ENCODE measurements at regions not wholly inside any gene's neighbourhood (a gene's known extent, or its start where the extent isn't known, plus 50 kb on each side); places are given as distances from the start of the nearest gene placed in this dataset.
"Not testable (repeated sequence)": the region's sequence is repeated elsewhere in the genome, so short reads cannot be mapped to it uniquely, and the experiment has no call there.

GRCh38 chr2:167651406-167652151 lies 595.8 kb downstream of the STK39 start:
- Mint-ChIP-seq H3K4me3 (no peak overlapping the region), H3K4me1 (no peaks in the 10 kb centered on the region), H3K36me3 (ENCODE audit: low read depth) (no peaks in the 10 kb centered on the region), H3K9me3 (no peaks in the 10 kb centered on the region), H3K27ac (no peak overlapping the region), H3K27me3 (no peaks in the 10 kb centered on the region)
- CTCF ChIA-PET: no interaction called here
- DNase-seq: no peak
- POLR2A ChIA-PET: no interaction called here

- H3K27me3 Mint-ChIP-seq: no peaks in the 10 kb centered on the region
- H3K9me3 Mint-ChIP-seq: peaks cover 2% of the 10 kb centered on the region
- DNase-seq: no peak
- CTCF ChIA-PET: no interaction called here
- H3K27ac Mint-ChIP-seq: no peak overlapping the region
- no peaks in the 10 kb centered on the region for H3K36me3 Mint-ChIP-seq (ENCODE audit: low read depth)
- POLR2A ChIA-PET: no interaction called here
- H3K4me1 Mint-ChIP-seq: no peaks in the 10 kb centered on the region
- H3K4me3 Mint-ChIP-seq: no peak overlapping the region
Measured at GRCh38 chr2:167646557-167646956, 600.8 kb downstream of the STK39 start.

- ChIA-PET POLR2A (no interaction called here), CTCF (no interaction called here)
- H3K36me3 Mint-ChIP-seq (ENCODE audit: low read depth): no peaks in the 10 kb centered on the region
- no peak overlapping the region for H3K27ac Mint-ChIP-seq
- DNase-seq: no peak
- peaks cover 2% of the 10 kb centered on the region for H3K9me3 Mint-ChIP-seq
- no peak overlapping the region for H3K4me3 Mint-ChIP-seq
- H3K27me3 Mint-ChIP-seq: no peaks in the 10 kb centered on the region
- H3K4me1 Mint-ChIP-seq: no peaks in the 10 kb centered on the region
Measured at GRCh38 chr2:167640096-167640495, 607.3 kb downstream of the STK39 start.

DNA sequence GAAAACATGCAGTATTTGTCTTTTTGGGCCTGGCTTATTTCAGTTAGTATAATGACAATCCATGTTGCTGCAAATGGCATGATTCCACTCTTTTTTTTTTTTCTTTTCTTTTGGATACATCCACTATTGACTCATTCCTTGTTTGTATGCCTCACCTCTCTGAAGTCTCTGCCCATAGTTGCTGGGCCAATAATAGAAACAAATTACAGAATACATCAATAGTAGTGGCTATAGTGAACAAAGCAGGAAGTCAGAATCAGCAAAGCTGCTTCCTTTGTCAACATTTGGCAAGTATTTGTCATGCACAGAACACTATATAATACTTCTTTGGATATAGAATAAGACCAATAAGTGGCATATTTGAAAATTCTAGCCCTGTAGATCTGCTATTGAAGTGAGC lies 609.7 kb downstream of the STK39 start:
- no peaks in the 10 kb centered on the region for H3K4me1 Mint-ChIP-seq

DNA sequence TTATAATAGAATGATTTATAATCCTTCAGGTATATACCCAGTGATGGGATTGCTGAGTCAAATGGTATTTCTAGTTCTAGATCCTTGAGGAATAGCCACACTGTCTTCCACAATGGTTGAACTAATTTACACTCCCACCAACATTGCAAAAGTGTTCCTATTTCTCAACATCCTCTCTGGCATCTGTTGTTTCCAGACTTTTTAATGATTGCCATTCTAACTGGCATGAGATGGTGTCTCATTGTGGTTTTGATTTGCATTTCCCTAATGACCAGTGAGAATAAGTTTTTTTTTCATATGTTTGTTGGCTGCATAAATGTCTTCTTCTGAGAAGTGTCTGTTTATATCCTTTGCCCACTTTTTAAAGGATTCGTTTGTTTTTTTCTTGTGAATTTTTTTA lies 615.1 kb downstream of the STK39 start:
- H3K27me3 Mint-ChIP-seq; DNase-seq; CTCF ChIA-PET; H3K27ac Mint-ChIP-seq; H3K36me3 Mint-ChIP-seq (ENCODE audit: low read depth); H3K4me3 Mint-ChIP-seq; H3K9me3 Mint-ChIP-seq; POLR2A ChIA-PET; H3K4me1 Mint-ChIP-seq: not testable (repeated sequence)

More for the DNA sequence above, 609.7 kb downstream of the STK39 start:
- Mint-ChIP-seq H3K27me3 (no peaks in the 10 kb centered on the region), H3K4me3 (no peak overlapping the region), H3K27ac (no peak overlapping the region), H3K9me3 (no peaks in the 10 kb centered on the region), H3K36me3 (ENCODE audit: low read depth) (no peaks in the 10 kb centered on the region)
- DNase-seq: no peak
- CTCF ChIA-PET: no interaction called here
- POLR2A ChIA-PET: no interaction called here

GRCh38 chr2:167626961-167627360 lies 620.4 kb downstream of the STK39 start:
- Mint-ChIP-seq H3K27ac (no peak overlapping the region), H3K27me3 (no peaks in the 10 kb centered on the region), H3K4me3 (no peak overlapping the region), H3K36me3 (ENCODE audit: low read depth) (no peaks in the 10 kb centered on the region), H3K9me3 (no peaks in the 10 kb centered on the region), H3K4me1 (no peaks in the 10 kb centered on the region)
- no peak for DNase-seq
- ChIA-PET CTCF (no interaction called here), POLR2A (no interaction called here)

DNA sequence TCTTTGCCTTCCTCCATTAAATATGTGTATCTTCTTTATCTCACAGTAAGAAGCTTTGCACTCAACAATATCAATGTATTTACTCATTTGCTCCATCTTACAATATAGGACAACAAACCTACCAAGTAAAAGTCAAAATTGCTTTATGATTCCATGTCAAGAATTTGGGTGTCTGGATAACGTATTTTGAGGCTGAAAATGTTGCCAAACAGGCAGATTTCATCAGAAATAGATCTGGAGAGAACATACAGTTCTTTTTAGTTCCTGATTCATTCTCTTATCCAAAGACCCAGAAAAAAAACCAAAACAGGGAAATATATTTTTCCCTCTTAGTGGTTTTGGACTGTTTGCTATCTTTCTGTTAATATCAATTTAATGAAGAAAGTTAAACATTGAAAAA lies 621.1 kb downstream of the STK39 start:
- no peaks in the 10 kb centered on the region for H3K36me3 Mint-ChIP-seq (ENCODE audit: low read depth)
- POLR2A ChIA-PET: no interaction called here
- peaks cover 3% of the 10 kb centered on the region for H3K9me3 Mint-ChIP-seq
- H3K27ac Mint-ChIP-seq: no peak overlapping the region
- CTCF ChIA-PET: no interaction called here
- H3K27me3 Mint-ChIP-seq: no peaks in the 10 kb centered on the region
- no peak for DNase-seq
- no peak overlapping the region for H3K4me3 Mint-ChIP-seq
- no peaks in the 10 kb centered on the region for H3K4me1 Mint-ChIP-seq

GRCh38 chr2:167616997-167617396 lies 630.4 kb downstream of the STK39 start:
- Mint-ChIP-seq H3K4me1 (no peaks in the 10 kb centered on the region), H3K4me3 (no peak overlapping the region), H3K27ac (no peak overlapping the region), H3K27me3 (no peaks in the 10 kb centered on the region), H3K9me3 (peaks cover 3% of the 10 kb centered on the region), H3K36me3 (ENCODE audit: low read depth) (no peaks in the 10 kb centered on the region)
- DNase-seq: no peak
- POLR2A ChIA-PET: no interaction called here
- CTCF ChIA-PET: no interaction called here

DNA sequence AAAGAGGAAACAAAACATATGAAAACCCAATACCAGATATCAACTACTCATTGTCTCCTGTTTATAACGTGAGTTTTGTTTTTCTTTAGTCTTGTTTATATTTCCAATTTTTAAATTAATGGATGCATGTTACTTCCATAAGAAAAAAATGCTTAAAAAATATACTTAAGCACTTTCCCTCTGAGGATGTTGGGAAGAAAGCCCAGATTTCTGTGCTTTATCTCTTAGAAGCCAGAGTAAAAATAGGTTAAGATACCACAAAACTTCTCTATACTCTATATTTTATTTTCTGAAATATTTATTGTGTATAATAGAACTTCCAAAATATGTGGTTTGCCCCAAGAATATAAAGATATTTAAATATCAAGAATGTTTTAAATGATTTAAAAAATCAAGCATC lies 633.9 kb downstream of the STK39 start:
- H3K4me3 Mint-ChIP-seq: no peak overlapping the region
- H3K9me3 Mint-ChIP-seq: no peaks in the 10 kb centered on the region
- DNase-seq: no peak
- ChIA-PET CTCF (interaction anchor here (0.6 kb wide), 1 partner anchor 71 kb away, joined by 4 read pairs; no protein-coding TSS in a partner anchor), POLR2A (no interaction called here)
- no peaks in the 10 kb centered on the region for H3K4me1 Mint-ChIP-seq
- H3K36me3 Mint-ChIP-seq (ENCODE audit: low read depth): no peaks in the 10 kb centered on the region
- H3K27ac Mint-ChIP-seq: no peak overlapping the region
- no peaks in the 10 kb centered on the region for H3K27me3 Mint-ChIP-seq

GRCh38 chr2:167608487-167608886 lies 638.9 kb downstream of the STK39 start:
- CTCF ChIA-PET: no interaction called here
- POLR2A ChIA-PET: no interaction called here
- no peak for DNase-seq
- H3K4me1 Mint-ChIP-seq: no peaks in the 10 kb centered on the region
- no peak overlapping the region for H3K27ac Mint-ChIP-seq
- H3K9me3 Mint-ChIP-seq: no peaks in the 10 kb centered on the region
- H3K27me3 Mint-ChIP-seq: no peaks in the 10 kb centered on the region
- H3K36me3 Mint-ChIP-seq (ENCODE audit: low read depth): no peaks in the 10 kb centered on the region
- no peak overlapping the region for H3K4me3 Mint-ChIP-seq

DNA sequence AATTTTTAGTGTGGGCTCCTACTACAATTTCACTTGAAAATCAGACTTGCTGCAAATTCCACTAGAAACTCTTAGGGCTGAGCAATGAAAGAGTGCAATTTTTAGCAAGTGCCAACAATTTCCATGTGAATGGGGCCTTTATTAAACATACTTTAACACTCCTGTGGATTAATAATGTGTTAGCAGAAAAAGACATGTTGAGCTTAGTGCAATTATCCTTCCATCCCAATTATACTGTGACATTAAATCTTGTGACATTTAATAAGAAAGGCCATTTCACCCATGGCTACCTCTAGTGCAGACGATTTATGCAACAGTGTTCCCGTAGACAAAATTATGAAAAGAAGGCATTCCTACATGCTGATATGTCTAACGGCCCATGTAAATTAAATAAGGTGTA lies 639.7 kb downstream of the STK39 start:
- DNase-seq: no peak
- ChIA-PET CTCF (no interaction called here), POLR2A (no interaction called here)
- no peaks in the 10 kb centered on the region for H3K9me3 Mint-ChIP-seq
- no peaks in the 10 kb centered on the region for H3K27me3 Mint-ChIP-seq
- H3K4me3 Mint-ChIP-seq: no peak overlapping the region
- H3K4me1 Mint-ChIP-seq: no peaks in the 10 kb centered on the region
- H3K27ac Mint-ChIP-seq: no peak overlapping the region
- no peaks in the 10 kb centered on the region for H3K36me3 Mint-ChIP-seq (ENCODE audit: low read depth)

- no peaks in the 10 kb centered on the region for H3K4me1 Mint-ChIP-seq
- ChIA-PET CTCF (no interaction called here), POLR2A (no interaction called here)
- no peak for DNase-seq
- H3K9me3 Mint-ChIP-seq: no peaks in the 10 kb centered on the region
- H3K27me3 Mint-ChIP-seq: no peaks in the 10 kb centered on the region
- H3K36me3 Mint-ChIP-seq (ENCODE audit: low read depth): no peaks in the 10 kb centered on the region
- no peak overlapping the region for H3K27ac Mint-ChIP-seq
- no peak overlapping the region for H3K4me3 Mint-ChIP-seq
Measured at GRCh38 chr2:167607211-167607610, 640.2 kb downstream of the STK39 start.

GRCh38 chr2:167602122-167602521 lies 645.3 kb downstream of the STK39 start:
- no peak overlapping the region for H3K4me3 Mint-ChIP-seq
- ChIA-PET CTCF (no interaction called here), POLR2A (no interaction called here)
- DNase-seq: no peak
- H3K4me1 Mint-ChIP-seq: no peaks in the 10 kb centered on the region
- H3K27ac Mint-ChIP-seq: no peak overlapping the region
- H3K36me3 Mint-ChIP-seq (ENCODE audit: low read depth): no peaks in the 10 kb centered on the region
- H3K27me3 Mint-ChIP-seq: no peaks in the 10 kb centered on the region
- H3K9me3 Mint-ChIP-seq: no peaks in the 10 kb centered on the region

DNA sequence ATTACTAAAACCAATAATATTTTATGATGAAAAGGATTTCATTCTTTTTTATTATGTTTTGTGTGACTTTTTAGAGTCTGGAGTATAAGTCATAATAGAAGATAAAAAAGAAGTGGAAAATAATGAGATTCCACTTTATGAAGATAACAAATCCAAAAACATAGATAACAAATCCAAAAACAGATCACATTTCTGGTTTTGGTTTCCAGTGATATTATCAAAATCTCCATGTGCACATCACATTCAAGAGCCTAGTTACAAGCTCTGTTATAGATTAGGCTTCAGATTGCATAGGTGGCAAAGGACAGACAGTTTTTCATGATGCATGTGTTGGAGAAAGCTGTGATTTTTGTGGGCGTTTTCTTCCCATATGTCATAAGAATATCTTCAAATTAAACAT lies 648.2 kb downstream of the STK39 start:
- H3K36me3 Mint-ChIP-seq (ENCODE audit: low read depth): no peaks in the 10 kb centered on the region
- no peak overlapping the region for H3K27ac Mint-ChIP-seq
- no peaks in the 10 kb centered on the region for H3K4me1 Mint-ChIP-seq
- no peak overlapping the region for H3K4me3 Mint-ChIP-seq
- ChIA-PET CTCF (no interaction called here), POLR2A (no interaction called here)
- no peaks in the 10 kb centered on the region for H3K27me3 Mint-ChIP-seq
- DNase-seq: no peak
- H3K9me3 Mint-ChIP-seq: no peaks in the 10 kb centered on the region
